Sigmoid colon (tissue), 4 donors: ENCODE measurements at regions not wholly inside any gene's neighbourhood (a gene's known extent, or its start where the extent isn't known, plus 50 kb on each side); places are given as distances from the start of the nearest gene placed in this dataset.

Experiments
- CTCF ChIP-seq, 4 experiments: fragments of 450-650 bp in 3 of 4; fragments of 200-600 bp in 1 of 4; IDR thresholded peaks; one replicate each; pipeline ENCODE4 v1.5.1; 2016 to 2019; ENCODE audit warnings: antibody characterized with exemption in 4 of 4, mild to moderate bottlenecking in 3 of 4, moderate library complexity in 2 of 4
- POLR2AphosphoS5 ChIP-seq, 4 donors: sonication (generic); formaldehyde crosslinking; IDR thresholded peaks; one replicate each; pipeline ENCODE4 v1.6.1; 2017; ENCODE audit warnings: antibody characterized with exemption in 4 of 4

- TF ChIP-seq CTCF (IDR thresholded peaks at IDR 0.05) (no peak), POLR2AphosphoS5 (IDR thresholded peaks at IDR 0.05) (no peak)
Observed at GRCh38 chr9:34862836-34863235, 95.2 kb upstream of the PHF24 start.
